ENCODE measurements at regions not wholly inside any gene's neighbourhood (a gene's known extent, or its start where the extent isn't known, plus 50 kb on each side); places are given as distances from the start of the nearest gene placed in this dataset.

DNA sequence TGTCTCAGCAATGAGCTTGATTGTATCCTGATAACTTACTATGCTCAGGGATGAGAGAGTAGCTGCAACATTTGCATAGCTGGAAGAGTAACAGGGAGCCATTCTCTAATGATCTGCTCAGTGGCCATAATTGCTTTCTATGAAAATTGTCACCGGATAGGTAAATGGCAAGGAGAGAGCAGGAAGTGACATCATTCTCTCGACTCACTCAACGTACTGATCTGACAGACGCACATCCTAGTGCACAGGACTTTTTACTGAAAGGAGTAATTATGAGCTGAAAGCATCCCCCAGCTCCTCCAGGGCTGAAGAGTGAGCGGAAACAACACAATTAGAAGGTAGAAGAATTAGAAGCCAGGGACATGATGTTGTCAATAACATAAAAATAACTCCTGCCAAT is 71.8 kb downstream of the IRX5 start:
- TF ChIP-seq GATA2 (IDR thresholded peaks at IDR 0.05; ENCODE audit: low read depth, low read length) (no peak), GATA3 (IDR thresholded peaks at IDR 0.05; ENCODE audit: low read depth, low read length) (no peak)

All from SH-SY5Y (cell line).